WERI-Rb-1 (cell line): ENCODE measurements at regions not wholly inside any gene's neighbourhood (a gene's known extent, or its start where the extent isn't known, plus 50 kb on each side); places are given as distances from the start of the nearest gene placed in this dataset.

Source experiments
- DNase-seq: peaks from one replicate; pipeline ENCODE4 v3.0.0-alpha.2; 2020
- H3K27ac ChIP-seq: fragments of 250-450 bp; sonication (Bioruptor Pico); 2 replicates; pipeline ENCODE4 v1.5.1; 2020; ENCODE audit warnings: mild to moderate bottlenecking, moderate library complexity
- H3K27me3 ChIP-seq: fragments of 250-450 bp; sonication (Bioruptor Pico); 2 replicates; pipeline ENCODE4 v1.5.1; 2021; ENCODE audit warnings: mild to moderate bottlenecking, low read depth, moderate library complexity; ENCODE audit not compliant: insufficient read depth, severe bottlenecking
- H3K36me3 ChIP-seq: fragments of 250-450 bp; sonication (Bioruptor Pico); 2 replicates; pipeline ENCODE4 v1.5.1; 2020; ENCODE audit warnings: mild to moderate bottlenecking, moderate library complexity
- H3K4me3 ChIP-seq: 2 replicates; pipeline ENCODE4 v1.5.1; 2011; ENCODE audit warnings: low read depth, mild to moderate bottlenecking, control low read depth, low read length
- H3K9me3 ChIP-seq: fragments of 250-450 bp; sonication (Bioruptor Pico); 2 replicates; pipeline ENCODE4 v1.5.1; 2021; ENCODE audit warnings: mild to moderate bottlenecking, moderate library complexity; ENCODE audit not compliant: severe bottlenecking
- CTCF ChIP-seq: IDR thresholded peaks from 2 replicates; pipeline ENCODE4 v1.5.1; 2011; ENCODE audit warnings: low read depth, mild to moderate bottlenecking, control low read depth, inconsistent platforms, low read length

GRCh38 chr7:19439517-19439916, 269.3 kb downstream of the POLR1F start:
- no peaks in the 10 kb centered on the region for H3K36me3 ChIP-seq
- H3K27me3 ChIP-seq = no peaks in the 10 kb centered on the region
- H3K27ac ChIP-seq = no peak overlapping the region
- DNase-seq = no peak
- H3K9me3 ChIP-seq = no peaks in the 10 kb centered on the region
- no peak overlapping the region for H3K4me3 ChIP-seq
- no peak for TF ChIP-seq CTCF

- no peaks in the 10 kb centered on the region for H3K9me3 ChIP-seq
- no peak overlapping the region for H3K27ac ChIP-seq
- TF ChIP-seq CTCF = no peak
- DNase-seq = no peak
- H3K4me3 ChIP-seq = no peak overlapping the region
- H3K36me3 ChIP-seq = no peaks in the 10 kb centered on the region
- H3K27me3 ChIP-seq = no peaks in the 10 kb centered on the region
Observed at GRCh38 chr7:19437446-19437845, 271.4 kb downstream of the POLR1F start.

- no peak for TF ChIP-seq CTCF
- no peak for DNase-seq
- H3K36me3 ChIP-seq = no peaks in the 10 kb centered on the region
Observed at GRCh38 chr7:19427944-19428343, 280.9 kb downstream of the POLR1F start.

GRCh38 chr7:19421861-19422260, 276.6 kb upstream of the FERD3L start:
- Histone ChIP-seq H3K36me3 (no peaks in the 10 kb centered on the region), H3K27me3 (no peaks in the 10 kb centered on the region), H3K4me3 (no peak overlapping the region), H3K9me3 (peaks cover 2% of the 10 kb centered on the region), H3K27ac (no peak overlapping the region)
- TF ChIP-seq CTCF = no peak
- no peak for DNase-seq

More at GRCh38 chr7:19427944-19428343, 280.9 kb downstream of the POLR1F start:
- H3K27ac ChIP-seq = no peak overlapping the region
- no peaks in the 10 kb centered on the region for H3K27me3 ChIP-seq
- H3K4me3 ChIP-seq = no peak overlapping the region
- H3K9me3 ChIP-seq = no peaks in the 10 kb centered on the region

GRCh38 chr7:19417231-19417630, 272.0 kb upstream of the FERD3L start:
- TF ChIP-seq CTCF = no peak
- Histone ChIP-seq H3K27ac (no peak overlapping the region), H3K36me3 (no peaks in the 10 kb centered on the region), H3K27me3 (no peaks in the 10 kb centered on the region), H3K9me3 (peaks cover 2% of the 10 kb centered on the region), H3K4me3 (no peak overlapping the region)
- DNase-seq = no peak

GRCh38 chr7:19415123-19415522, 269.9 kb upstream of the FERD3L start:
- Histone ChIP-seq H3K36me3 (no peaks in the 10 kb centered on the region), H3K4me3 (no peak overlapping the region), H3K27me3 (no peaks in the 10 kb centered on the region), H3K9me3 (peaks cover 2% of the 10 kb centered on the region), H3K27ac (no peak overlapping the region)
- DNase-seq = no peak
- no peak for TF ChIP-seq CTCF
